Transverse colon (tissue), 4 donors: ENCODE measurements at regions not wholly inside any gene's neighbourhood (a gene's known extent, or its start where the extent isn't known, plus 50 kb on each side); places are given as distances from the start of the nearest gene placed in this dataset.

Experiments
- CTCF ChIP-seq, 5 experiments: fragments of 200-600 bp in 3 of 5; fragments of 450-650 bp in 2 of 5; sonication (generic) in 3 of 5; IDR thresholded peaks; 1 replicate in 2 of 5; 2 replicates in 3 of 5; pipeline ENCODE4 v1.5.1; 2016 to 2017; ENCODE audit warnings: antibody characterized with exemption in 5 of 5, inconsistent platforms in 3 of 5, mild to moderate bottlenecking in 2 of 5, moderate library complexity in 1 of 5
- POLR2AphosphoS5 ChIP-seq, 3 donors: sonication (generic); formaldehyde crosslinking; IDR thresholded peaks; one replicate each; pipeline ENCODE4 v1.6.1; 2016; ENCODE audit warnings: antibody characterized with exemption in 3 of 3

GRCh38 chr12:45590646-45591045 is 138.9 kb upstream of the ARID2 start:
- no peak for TF ChIP-seq CTCF (IDR thresholded peaks at IDR 0.05)
- TF ChIP-seq POLR2AphosphoS5 (IDR thresholded peaks at IDR 0.05) = no peak
